BJ (cell line): ENCODE measurements at regions not wholly inside any gene's neighbourhood (a gene's known extent, or its start where the extent isn't known, plus 50 kb on each side); places are given as distances from the start of the nearest gene placed in this dataset.

Experiments used
- CTCF ChIA-PET: fragments of 350-600 bp; formaldehyde crosslinking; extraction: SDS; loops from one replicate; lab custom pipeline; 2021; ENCODE audit warnings: antibody characterized with exemption, inconsistent platforms; lab: Yijun Ruan, JAX
- POLR2A ChIA-PET: fragments of 300-600 bp; sonication (Branson Sonifier 250); formaldehyde crosslinking; extraction: SDS; loops from one replicate; lab custom pipeline; 2021; ENCODE audit warnings: antibody characterized with exemption; lab: Charles Lee
- DNase-seq: peaks from one replicate; pipeline ENCODE4 v3.0.0-alpha.2; 2011; ENCODE audit warnings: low read depth
- H3K27me3 ChIP-seq: 2 replicates; pipeline ENCODE4 v1.6.0; 2011; ENCODE audit warnings: low read length; ENCODE audit not compliant: control insufficient read depth, insufficient read depth
- H3K36me3 ChIP-seq: 2 replicates; pipeline ENCODE4 v1.5.1; 2011; ENCODE audit warnings: low read length; ENCODE audit not compliant: control insufficient read depth, insufficient read depth
- H3K4me3 ChIP-seq: 2 replicates; pipeline ENCODE4 v1.5.1; 2011; ENCODE audit warnings: low read depth, mild to moderate bottlenecking, control low read depth, low read length
- CTCF ChIP-seq: IDR thresholded peaks from 2 replicates; pipeline ENCODE4 v1.5.1; 2011; ENCODE audit warnings: low read depth, mild to moderate bottlenecking, control low read depth, inconsistent platforms, low read length, moderate library complexity; ENCODE audit not compliant: insufficient read depth

DNA sequence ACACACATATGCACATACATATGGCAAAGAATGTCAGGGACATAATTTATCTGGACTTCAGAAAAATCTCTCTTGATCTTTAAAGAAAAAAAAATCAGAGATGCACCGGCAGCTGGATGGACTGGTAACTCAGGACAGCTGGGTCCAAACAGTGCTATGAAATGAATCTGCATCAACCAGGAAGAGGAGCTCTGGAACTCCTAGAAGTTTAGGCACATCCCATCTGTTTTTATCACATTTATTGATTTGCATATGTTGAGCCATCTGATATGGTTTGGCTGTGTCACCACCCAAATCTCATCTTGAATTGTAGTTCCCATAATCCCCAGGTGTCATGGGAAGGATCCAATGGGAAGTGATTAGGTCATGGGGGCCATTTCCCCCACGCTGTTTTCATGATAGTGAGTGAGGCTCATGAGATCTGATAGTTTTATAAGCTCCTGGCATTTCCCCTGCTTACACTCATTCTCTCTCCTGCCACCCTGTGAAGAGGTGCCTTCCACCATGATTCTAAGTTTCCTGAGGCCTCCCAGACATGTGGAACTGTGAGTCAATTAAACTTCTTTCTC lies 87.7 kb upstream of the AKIP1 start:
- no peak for TF ChIP-seq CTCF
- DNase-seq, result no peak
- Histone ChIP-seq H3K36me3 (peaks cover 6% of the 10 kb centered on the region), H3K27me3 (no peaks in the 10 kb centered on the region), H3K4me3 (no peak overlapping the region)
- CTCF ChIA-PET, result interaction anchor here (1.7 kb wide), 1 partner anchor 9 kb away, joined by 6 read pairs; no protein-coding TSS in a partner anchor
- POLR2A ChIA-PET, result no interaction called here

GRCh38 chr11:8826139-8826786 lies 84.7 kb upstream of the AKIP1 start:
- DNase-seq, result no peak
- ChIA-PET POLR2A (interaction anchor here (0.5 to 0.8 kb wide), 4 partner anchors 8 to 117 kb away, joined by 3 to 10 read pairs (median 4); no protein-coding TSS in a partner anchor), CTCF (interaction anchor here (0.8 to 2.5 kb wide), 6 partner anchors 8 to 87 kb away, joined by 3 to 17 read pairs (median 4); no protein-coding TSS in a partner anchor)
- no peak overlapping the region for H3K4me3 ChIP-seq
- H3K36me3 ChIP-seq, result peaks cover 10% of the 10 kb centered on the region
- TF ChIP-seq CTCF, result no peak
- no peaks in the 10 kb centered on the region for H3K27me3 ChIP-seq

DNA sequence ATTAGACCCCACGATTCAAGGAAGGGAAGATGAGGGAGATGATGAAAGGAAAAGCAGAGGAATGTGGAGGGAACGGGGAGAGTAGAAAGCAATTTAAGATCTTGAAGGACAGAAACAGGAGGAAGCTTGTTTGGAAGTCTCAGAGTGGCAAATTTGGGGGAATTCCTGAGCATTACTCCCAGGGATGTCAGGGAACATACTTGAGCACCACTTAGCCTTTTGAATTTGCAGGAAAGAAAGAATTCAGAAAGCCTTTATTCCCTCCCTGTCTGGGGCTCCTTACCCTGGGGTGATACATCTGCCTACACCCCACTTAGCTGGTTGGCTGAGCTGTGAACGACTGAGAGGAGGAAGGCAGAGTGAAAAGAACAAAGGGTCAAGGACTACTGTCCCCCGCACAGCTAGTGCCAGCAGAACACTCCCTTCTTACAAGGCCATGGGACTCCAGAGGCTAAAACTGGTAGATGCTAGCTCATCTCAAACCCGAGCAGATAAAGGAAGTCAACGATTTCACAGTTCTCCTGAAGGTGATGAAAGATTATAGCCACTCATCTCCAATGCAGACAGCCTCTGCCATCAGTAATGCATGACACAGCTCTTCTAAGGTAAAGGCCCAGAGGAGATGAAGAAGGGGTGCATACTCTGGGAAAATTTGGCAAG lies 84.0 kb upstream of the AKIP1 start:
- Histone ChIP-seq H3K36me3 (peaks cover 10% of the 10 kb centered on the region), H3K4me3 (no peak overlapping the region), H3K27me3 (no peaks in the 10 kb centered on the region)
- CTCF ChIA-PET, result interaction anchor here (1.0 to 2.5 kb wide), 5 partner anchors 9 to 133 kb away, joined by 3 to 17 read pairs (median 3); no protein-coding TSS in a partner anchor
- POLR2A ChIA-PET, result no interaction called here
- no peak for DNase-seq
- no peak for TF ChIP-seq CTCF

DNA sequence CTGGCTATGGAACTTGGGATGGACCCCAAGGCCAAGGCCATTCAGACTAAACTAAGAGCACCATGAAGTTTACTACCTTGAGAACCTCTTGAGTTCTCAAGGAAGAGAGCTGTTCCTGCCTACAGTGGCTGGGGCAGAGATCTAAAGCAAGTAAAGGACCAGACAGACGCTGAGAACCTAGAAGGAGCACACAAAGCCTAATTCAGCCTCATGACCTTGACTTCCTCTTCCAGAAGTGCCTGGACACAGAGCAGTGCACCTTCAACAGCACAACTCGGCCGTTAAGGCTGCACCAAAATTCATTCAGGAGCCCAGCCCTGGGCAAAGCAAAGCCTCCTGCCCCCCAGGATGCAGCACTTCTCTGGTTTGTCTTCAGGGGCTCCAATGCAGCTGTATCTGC lies 82.9 kb upstream of the AKIP1 start:
- DNase-seq, result no peak
- Histone ChIP-seq H3K27me3 (no peaks in the 10 kb centered on the region), H3K36me3 (peaks cover 10% of the 10 kb centered on the region), H3K4me3 (no peak overlapping the region)
- ChIA-PET CTCF (interaction anchor here (0.7 to 2.5 kb wide), 3 partner anchors 15 to 139 kb away, joined by 3 to 17 read pairs (median 3); no protein-coding TSS in a partner anchor), POLR2A (no interaction called here)
- no peak for TF ChIP-seq CTCF
